ENCODE measurements at regions not wholly inside any gene's neighbourhood (a gene's known extent, or its start where the extent isn't known, plus 50 kb on each side); places are given as distances from the start of the nearest gene placed in this dataset.

- no peaks in the 10 kb centered on the region for H3K4me1 ChIP-seq
- H3K36me3 ChIP-seq (ENCODE audit: low read depth, missing control alignments), result no peaks in the 10 kb centered on the region
- H3K4me3 ChIP-seq, result no peak overlapping the region
- H3K9me3 ChIP-seq, result no peaks in the 10 kb centered on the region
- intact Hi-C loops (cut with DNase I; ENCODE audit: low total_unique reads), result no loop called here
- H3K27ac ChIP-seq, result no peak overlapping the region
- no peaks in the 10 kb centered on the region for H3K27me3 ChIP-seq
- DNase-seq, result no peak
- TF ChIP-seq POLR2A (IDR thresholded peaks at IDR 0.05) (no peak), CTCF (IDR thresholded peaks at IDR 0.05) (no peak)
- 73 to 88% methylated on average over 4 of the region's 4 CpGs for WGBS, 2 donors
These were observed 217.6 kb downstream of the TMEM182 start for GRCh38 chr2:102979429-102979828.

GRCh38 chr2:102983786-102984185, 222.0 kb downstream of the TMEM182 start:
- Histone ChIP-seq H3K36me3 (ENCODE audit: low read depth, missing control alignments) (no peaks in the 10 kb centered on the region), H3K4me1 (no peaks in the 10 kb centered on the region), H3K27me3 (no peaks in the 10 kb centered on the region), H3K9me3 (no peaks in the 10 kb centered on the region), H3K4me3 (no peak overlapping the region), H3K27ac (no peak overlapping the region)
- DNase-seq, result no peak
- 83 to 100% methylated on average over 3 of the region's 3 CpGs for WGBS, 2 donors
- TF ChIP-seq CTCF (IDR thresholded peaks at IDR 0.05), result no peak
- TF ChIP-seq POLR2A (IDR thresholded peaks at IDR 0.05), result no peak
- intact Hi-C loops (cut with DNase I; ENCODE audit: low total_unique reads), result no loop called here

- DNase-seq, result no peak
- Histone ChIP-seq H3K4me3 (no peak overlapping the region), H3K4me1 (no peaks in the 10 kb centered on the region), H3K9me3 (no peaks in the 10 kb centered on the region), H3K27ac (no peak overlapping the region), H3K27me3 (no peaks in the 10 kb centered on the region), H3K36me3 (ENCODE audit: low read depth, missing control alignments) (no peaks in the 10 kb centered on the region)
- TF ChIP-seq CTCF (IDR thresholded peaks at IDR 0.05) (no peak), POLR2A (IDR thresholded peaks at IDR 0.05) (no peak)
- WGBS, 2 donors, result 71 to 78% methylated on average over 5 of the region's 5 CpGs
- intact Hi-C loops (cut with DNase I; ENCODE audit: low total_unique reads), result no loop called here
These were observed 225.1 kb downstream of the TMEM182 start for GRCh38 chr2:102986826-102987490.

GRCh38 chr2:102992607-102993006, 230.8 kb downstream of the TMEM182 start:
- H3K36me3 ChIP-seq (ENCODE audit: low read depth, missing control alignments), result no peaks in the 10 kb centered on the region
- H3K4me3 ChIP-seq, result no peak overlapping the region
- 92 to 98% methylated on average over 5 of the region's 5 CpGs for WGBS, 2 donors
- intact Hi-C loops (cut with DNase I; ENCODE audit: low total_unique reads), result no loop called here
- H3K27me3 ChIP-seq, result no peaks in the 10 kb centered on the region
- H3K4me1 ChIP-seq, result no peaks in the 10 kb centered on the region
- H3K27ac ChIP-seq, result no peak overlapping the region
- TF ChIP-seq POLR2A (IDR thresholded peaks at IDR 0.05) (no peak), CTCF (IDR thresholded peaks at IDR 0.05) (no peak)
- H3K9me3 ChIP-seq, result no peaks in the 10 kb centered on the region
- no peak for DNase-seq

- intact Hi-C loops (cut with DNase I; ENCODE audit: low total_unique reads), result no loop called here
- no peak overlapping the region for H3K4me3 ChIP-seq
- no peak for DNase-seq
- no peak for TF ChIP-seq POLR2A (IDR thresholded peaks at IDR 0.05)
- TF ChIP-seq CTCF (IDR thresholded peaks at IDR 0.05), result no peak
- no peaks in the 10 kb centered on the region for H3K36me3 ChIP-seq (ENCODE audit: low read depth, missing control alignments)
- H3K4me1 ChIP-seq, result no peaks in the 10 kb centered on the region
- H3K27ac ChIP-seq, result no peak overlapping the region
- no peaks in the 10 kb centered on the region for H3K27me3 ChIP-seq
- 91 to 94% methylated on average over 5 of the region's 5 CpGs for WGBS, 2 donors
- no peaks in the 10 kb centered on the region for H3K9me3 ChIP-seq
These were observed 238.1 kb downstream of the TMEM182 start for GRCh38 chr2:102999958-103000357.
